H1 (cell line): ENCODE measurements at regions not wholly inside any gene's neighbourhood (a gene's known extent, or its start where the extent isn't known, plus 50 kb on each side); places are given as distances from the start of the nearest gene placed in this dataset.

Experiments used
- CHD2 ChIP-seq: IDR thresholded peaks from 2 replicates; pipeline ENCODE4 v1.6.1; 2012; ENCODE audit warnings: low read length, improper control_type of control experiment
- CTCF ChIP-seq, 3 experiments: IDR thresholded peaks; 1 replicate in 2 of 3; 2 replicates in 1 of 3; pipeline versions ENCODE4 v1.5.1 to v1.6.1; 2011; ENCODE audit warnings: low read length in 3 of 3, mild to moderate bottlenecking in 3 of 3, inconsistent platforms in 2 of 3, low read depth in 1 of 3, moderate library complexity in 1 of 3; ENCODE audit not compliant: insufficient read depth in 1 of 3; ENCODE audit errors: control extremely low read depth in 1 of 3
- JUN ChIP-seq: IDR thresholded peaks from 2 replicates; pipeline ENCODE4 v1.6.1; 2011; ENCODE audit warnings: low read depth, mild to moderate bottlenecking, improper control_type of control experiment, low read length

- TF ChIP-seq CTCF (IDR thresholded peaks at IDR 0.05; ENCODE audit: control extremely low read depth in 1 of 3, insufficient read depth in 1 of 3, low read depth in 1 of 3, low read length in 3 of 3), result no peak
- no peak for TF ChIP-seq CHD2
- TF ChIP-seq JUN, result no peak
- TF ChIP-seq, all 59 proteins: peak for 0
Observed at GRCh38 chr1:244349103-244349531, 102.6 kb downstream of the ADSS2 start (continued).
